GM21390 (cell line): ENCODE measurements at regions not wholly inside any gene's neighbourhood (a gene's known extent, or its start where the extent isn't known, plus 50 kb on each side); places are given as distances from the start of the nearest gene placed in this dataset.

Experiments used
- ATAC-seq: cut with Tn5 transposase; IDR thresholded peaks from one replicate; pipeline ENCODE4 v1.9.1; 2021; ENCODE audit not compliant: unreplicated experiment

- ATAC-seq: no peak
These were observed 359.1 kb downstream of the MEIS1 start for GRCh38 chr2:66794070-66794469.

- ATAC-seq: no peak
These were observed 359.6 kb downstream of the MEIS1 start for GRCh38 chr2:66794551-66794950.

GRCh38 chr2:66802877-66803276, 368.0 kb downstream of the MEIS1 start:
- ATAC-seq: no peak

- ATAC-seq: no peak
These were observed 368.8 kb downstream of the MEIS1 start for GRCh38 chr2:66803726-66804125.

GRCh38 chr2:66805016-66805865, 370.3 kb downstream of the MEIS1 start:
- ATAC-seq: no peak

GRCh38 chr2:66805968-66806367, 371.0 kb downstream of the MEIS1 start:
- no peak for ATAC-seq

GRCh38 chr2:66813525-66813924, 378.6 kb downstream of the MEIS1 start:
- no peak for ATAC-seq

GRCh38 chr2:66813976-66814375, 379.1 kb downstream of the MEIS1 start:
- no peak for ATAC-seq

- no peak for ATAC-seq
These were observed 380.0 kb downstream of the MEIS1 start for GRCh38 chr2:66814916-66815315.

GRCh38 chr2:66815886-66816285, 381.0 kb downstream of the MEIS1 start:
- no peak for ATAC-seq

GRCh38 chr2:66821168-66821567, 386.2 kb downstream of the MEIS1 start:
- no peak for ATAC-seq

GRCh38 chr2:66822186-66822585, 387.3 kb downstream of the MEIS1 start:
- no peak for ATAC-seq

GRCh38 chr2:66824926-66825325, 390.0 kb downstream of the MEIS1 start:
- ATAC-seq: no peak

- ATAC-seq: no peak
These were observed 392.9 kb downstream of the MEIS1 start for GRCh38 chr2:66827851-66828250.

GRCh38 chr2:66828876-66829275, 394.0 kb downstream of the MEIS1 start:
- no peak for ATAC-seq

- ATAC-seq: no peak
These were observed 396.0 kb downstream of the MEIS1 start for GRCh38 chr2:66830881-66831280.

GRCh38 chr2:66832646-66833435, 397.9 kb downstream of the MEIS1 start:
- ATAC-seq: no peak

GRCh38 chr2:66834859-66835258, 399.9 kb downstream of the MEIS1 start:
- no peak for ATAC-seq

- ATAC-seq: no peak
These were observed 401.9 kb downstream of the MEIS1 start for GRCh38 chr2:66836851-66837250.

GRCh38 chr2:66839551-66840320, 404.8 kb downstream of the MEIS1 start:
- no peak for ATAC-seq

GRCh38 chr2:66840321-66841002, 405.5 kb downstream of the MEIS1 start:
- ATAC-seq: no peak
